ENCODE measurements at regions not wholly inside any gene's neighbourhood (a gene's known extent, or its start where the extent isn't known, plus 50 kb on each side); places are given as distances from the start of the nearest gene placed in this dataset.

DNA sequence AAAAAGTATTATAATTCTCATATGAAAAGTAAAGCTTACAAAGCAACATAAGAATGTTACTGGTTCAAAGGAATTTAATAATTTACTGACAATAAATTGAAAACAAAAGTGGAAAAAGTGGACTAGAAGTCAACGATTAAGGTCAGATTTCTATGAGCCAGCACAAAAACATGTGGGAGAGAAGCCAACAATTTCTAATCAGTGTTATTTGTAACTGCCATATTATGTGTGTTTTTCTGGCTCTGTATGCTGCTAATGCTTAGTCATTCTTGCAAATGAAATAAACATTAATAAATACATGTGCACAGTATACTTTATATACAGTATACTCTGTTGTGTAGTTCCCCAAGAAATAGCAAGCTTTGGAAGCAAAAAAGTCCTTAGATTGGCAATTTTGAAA lies 301.3 kb upstream of the RGPD4 start:
- Histone ChIP-seq H3K27me3 (ENCODE audit: insufficient read depth, poor library complexity, severe bottlenecking) (no peaks in the 10 kb centered on the region), H3K4me3 (replicated peaks; ENCODE audit: insufficient read depth, low read length) (no peak overlapping the region), H3K27ac (replicated peaks) (no peak overlapping the region)
- no peak for DNase-seq (ENCODE audit: low read depth in 1 of 2, low spot score in 1 of 2)
- TF ChIP-seq POLR2AphosphoS5 (IDR thresholded peaks at IDR 0.05; ENCODE audit: low read depth) (no peak), SPI1 (IDR thresholded peaks at IDR 0.05; ENCODE audit: borderline replicate concordance, low read depth) (no peak), REST (IDR thresholded peaks at IDR 0.05; ENCODE audit: insufficient replicate concordance, low read depth) (no peak), GABPA (IDR thresholded peaks at IDR 0.05; ENCODE audit: low read depth) (no peak)
- TF ChIP-seq, protein P1, sequence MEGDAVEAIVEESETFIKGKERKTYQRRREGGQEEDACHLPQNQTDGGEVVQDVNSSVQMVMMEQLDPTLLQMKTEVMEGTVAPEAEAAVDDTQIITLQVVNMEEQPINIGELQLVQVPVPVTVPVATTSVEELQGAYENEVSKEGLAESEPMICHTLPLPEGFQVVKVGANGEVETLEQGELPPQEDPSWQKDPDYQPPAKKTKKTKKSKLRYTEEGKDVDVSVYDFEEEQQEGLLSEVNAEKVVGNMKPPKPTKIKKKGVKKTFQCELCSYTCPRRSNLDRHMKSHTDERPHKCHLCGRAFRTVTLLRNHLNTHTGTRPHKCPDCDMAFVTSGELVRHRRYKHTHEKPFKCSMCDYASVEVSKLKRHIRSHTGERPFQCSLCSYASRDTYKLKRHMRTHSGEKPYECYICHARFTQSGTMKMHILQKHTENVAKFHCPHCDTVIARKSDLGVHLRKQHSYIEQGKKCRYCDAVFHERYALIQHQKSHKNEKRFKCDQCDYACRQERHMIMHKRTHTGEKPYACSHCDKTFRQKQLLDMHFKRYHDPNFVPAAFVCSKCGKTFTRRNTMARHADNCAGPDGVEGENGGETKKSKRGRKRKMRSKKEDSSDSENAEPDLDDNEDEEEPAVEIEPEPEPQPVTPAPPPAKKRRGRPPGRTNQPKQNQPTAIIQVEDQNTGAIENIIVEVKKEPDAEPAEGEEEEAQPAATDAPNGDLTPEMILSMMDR (IDR thresholded peaks at IDR 0.05; ENCODE audit: insufficient read depth, low read length) = no peak

GRCh38 chr2:107529146-107529545 lies 297.5 kb upstream of the RGPD4 start:
- H3K27me3 ChIP-seq (ENCODE audit: insufficient read depth, poor library complexity, severe bottlenecking) = no peaks in the 10 kb centered on the region
- TF ChIP-seq SPI1 (IDR thresholded peaks at IDR 0.05; ENCODE audit: borderline replicate concordance, low read depth) (no peak), REST (IDR thresholded peaks at IDR 0.05; ENCODE audit: insufficient replicate concordance, low read depth) (no peak), GABPA (IDR thresholded peaks at IDR 0.05; ENCODE audit: low read depth) (no peak), POLR2AphosphoS5 (IDR thresholded peaks at IDR 0.05; ENCODE audit: low read depth) (no peak)
- TF ChIP-seq, protein P1 (IDR thresholded peaks at IDR 0.05; ENCODE audit: insufficient read depth, low read length) = no peak
- H3K4me3 ChIP-seq (replicated peaks; ENCODE audit: insufficient read depth, low read length) = no peak overlapping the region
- H3K27ac ChIP-seq (replicated peaks) = no peak overlapping the region
- DNase-seq (ENCODE audit: low read depth in 1 of 2, low spot score in 1 of 2) = no peak

GRCh38 chr2:107530046-107530445 lies 296.6 kb upstream of the RGPD4 start:
- no peaks in the 10 kb centered on the region for H3K27me3 ChIP-seq (ENCODE audit: insufficient read depth, poor library complexity, severe bottlenecking)
- DNase-seq (ENCODE audit: low read depth in 1 of 2, low spot score in 1 of 2) = no peak
- H3K27ac ChIP-seq (replicated peaks) = no peak overlapping the region
- TF ChIP-seq REST (IDR thresholded peaks at IDR 0.05; ENCODE audit: insufficient replicate concordance, low read depth) (no peak), SPI1 (IDR thresholded peaks at IDR 0.05; ENCODE audit: borderline replicate concordance, low read depth) (no peak), POLR2AphosphoS5 (IDR thresholded peaks at IDR 0.05; ENCODE audit: low read depth) (no peak), GABPA (IDR thresholded peaks at IDR 0.05; ENCODE audit: low read depth) (no peak)
- TF ChIP-seq, protein P1 (IDR thresholded peaks at IDR 0.05; ENCODE audit: insufficient read depth, low read length) = no peak
- H3K4me3 ChIP-seq (replicated peaks; ENCODE audit: insufficient read depth, low read length) = no peak overlapping the region

Measured in HL-60 (cell line).